Right lobe of liver (tissue), 4 donors: ENCODE measurements at regions not wholly inside any gene's neighbourhood (a gene's known extent, or its start where the extent isn't known, plus 50 kb on each side); places are given as distances from the start of the nearest gene placed in this dataset.

Experiments
- POLR2A ChIP-seq: fragments of 450-650 bp; IDR thresholded peaks from one replicate; pipeline ENCODE4 v1.6.1; 2017; ENCODE audit warnings: antibody characterized with exemption, mild to moderate bottlenecking
- TF ChIP-seq, protein P1 (sequence below), 4 donors: fragments of 200-600 bp in 3 of 4; fragments of 450-650 bp in 1 of 4; IDR thresholded peaks; one replicate each; pipeline versions ENCODE4 v1.5.1 to v1.8.0; 2016 to 2022; ENCODE audit warnings: antibody characterized with exemption in 4 of 4, mild to moderate bottlenecking in 2 of 4
- donor health status: DM: no; HTN: no; CAD: no.
- donor health status: DM: no; HTN: no; CAD: no.
- donor health status: DM: no; HTN: yes; CAD: no.

DNA sequence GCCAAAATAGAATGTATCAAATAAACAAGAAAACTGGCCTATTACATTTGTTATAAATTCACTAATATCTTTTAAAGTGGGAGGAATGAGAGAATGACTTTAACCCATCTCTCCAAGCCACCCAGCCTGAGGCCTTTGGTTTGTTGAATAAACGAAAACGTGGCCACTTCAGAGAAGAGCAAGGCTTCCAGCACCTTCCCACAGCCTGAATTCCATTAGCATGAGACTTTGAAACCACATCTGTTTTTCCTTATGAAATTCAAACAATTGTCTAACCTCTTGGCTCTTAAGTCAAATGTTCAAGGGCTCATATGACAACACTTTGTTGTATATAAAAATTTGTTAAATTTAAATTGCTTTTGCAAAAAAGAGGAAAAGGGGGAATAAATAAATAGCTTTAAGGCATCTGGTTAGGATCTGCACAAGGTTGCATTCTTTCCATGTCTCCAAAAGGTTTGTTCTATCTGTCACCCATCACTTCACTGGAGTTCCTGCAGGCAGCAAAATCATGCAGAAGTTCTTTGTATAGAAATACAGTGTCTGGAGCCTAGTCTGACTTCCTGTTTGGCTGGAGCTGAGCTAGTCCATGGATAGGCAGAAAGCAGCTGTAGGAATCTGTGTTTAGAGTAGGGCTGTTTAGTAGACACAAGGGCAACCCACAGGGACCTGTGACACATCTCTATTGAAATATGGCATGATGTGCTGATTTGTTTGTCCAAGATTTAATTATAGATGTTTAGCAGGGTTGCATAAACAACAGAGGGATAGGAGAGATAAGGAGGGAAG is 502.3 kb downstream of the KCTD12 start:
- TF ChIP-seq POLR2A: no peak
- TF ChIP-seq, protein P1, sequence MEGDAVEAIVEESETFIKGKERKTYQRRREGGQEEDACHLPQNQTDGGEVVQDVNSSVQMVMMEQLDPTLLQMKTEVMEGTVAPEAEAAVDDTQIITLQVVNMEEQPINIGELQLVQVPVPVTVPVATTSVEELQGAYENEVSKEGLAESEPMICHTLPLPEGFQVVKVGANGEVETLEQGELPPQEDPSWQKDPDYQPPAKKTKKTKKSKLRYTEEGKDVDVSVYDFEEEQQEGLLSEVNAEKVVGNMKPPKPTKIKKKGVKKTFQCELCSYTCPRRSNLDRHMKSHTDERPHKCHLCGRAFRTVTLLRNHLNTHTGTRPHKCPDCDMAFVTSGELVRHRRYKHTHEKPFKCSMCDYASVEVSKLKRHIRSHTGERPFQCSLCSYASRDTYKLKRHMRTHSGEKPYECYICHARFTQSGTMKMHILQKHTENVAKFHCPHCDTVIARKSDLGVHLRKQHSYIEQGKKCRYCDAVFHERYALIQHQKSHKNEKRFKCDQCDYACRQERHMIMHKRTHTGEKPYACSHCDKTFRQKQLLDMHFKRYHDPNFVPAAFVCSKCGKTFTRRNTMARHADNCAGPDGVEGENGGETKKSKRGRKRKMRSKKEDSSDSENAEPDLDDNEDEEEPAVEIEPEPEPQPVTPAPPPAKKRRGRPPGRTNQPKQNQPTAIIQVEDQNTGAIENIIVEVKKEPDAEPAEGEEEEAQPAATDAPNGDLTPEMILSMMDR (IDR thresholded peaks at IDR 0.05): no peak
